Inflammatory macrophage treated with lipopolysaccharide for 4 hours (primary cell): ENCODE measurements at regions not wholly inside any gene's neighbourhood (a gene's known extent, or its start where the extent isn't known, plus 50 kb on each side); places are given as distances from the start of the nearest gene placed in this dataset.

Experiments
- DNase-seq: peaks from one replicate; pipeline ENCODE4 v3.0.0-alpha.2; 2020

GRCh38 chr7:67426654-67427053 is 430.0 kb downstream of the TYW1 start:
- no peak for DNase-seq

- no peak for DNase-seq
These were observed 433.1 kb downstream of the TYW1 start for GRCh38 chr7:67429735-67430134.

GRCh38 chr7:67432536-67433234 is 436.1 kb downstream of the TYW1 start:
- no peak for DNase-seq

- no peak for DNase-seq
These were observed 439.4 kb downstream of the TYW1 start for GRCh38 chr7:67435894-67436535.

GRCh38 chr7:67438198-67438882 is 441.7 kb downstream of the TYW1 start:
- no peak for DNase-seq

GRCh38 chr7:67438913-67439505 is 442.4 kb downstream of the TYW1 start:
- DNase-seq, result no peak

GRCh38 chr7:67440321-67440720 is 443.7 kb downstream of the TYW1 start:
- DNase-seq, result no peak

GRCh38 chr7:67445728-67446127 is 449.1 kb downstream of the TYW1 start:
- no peak for DNase-seq

GRCh38 chr7:67447297-67447696 is 450.7 kb downstream of the TYW1 start:
- DNase-seq, result no peak

- DNase-seq, result no peak
These were observed 451.6 kb downstream of the TYW1 start for GRCh38 chr7:67448271-67448670.

GRCh38 chr7:67450171-67450570 is 453.5 kb downstream of the TYW1 start:
- DNase-seq, result no peak

GRCh38 chr7:67451306-67451705 is 454.7 kb downstream of the TYW1 start:
- no peak for DNase-seq

- DNase-seq, result no peak
These were observed 455.9 kb downstream of the TYW1 start for GRCh38 chr7:67452516-67453026.

GRCh38 chr7:67453580-67454380 is 457.1 kb downstream of the TYW1 start:
- no peak for DNase-seq

- no peak for DNase-seq
These were observed 458.9 kb downstream of the TYW1 start for GRCh38 chr7:67455508-67455907.

GRCh38 chr7:67462781-67463191 is 466.2 kb downstream of the TYW1 start:
- no peak for DNase-seq

- DNase-seq, result no peak
These were observed 466.7 kb downstream of the TYW1 start for GRCh38 chr7:67463316-67463715.

- DNase-seq, result no peak
These were observed 467.4 kb downstream of the TYW1 start for GRCh38 chr7:67463983-67464382.

- no peak for DNase-seq
These were observed 469.5 kb downstream of the TYW1 start for GRCh38 chr7:67466109-67466508.

GRCh38 chr7:67470256-67470751 is 473.7 kb downstream of the TYW1 start:
- DNase-seq, result no peak

GRCh38 chr7:67475293-67475692 is 478.7 kb downstream of the TYW1 start:
- no peak for DNase-seq

- no peak for DNase-seq
These were observed 481.4 kb downstream of the TYW1 start for GRCh38 chr7:67478066-67478465.
